ENCODE measurements at regions not wholly inside any gene's neighbourhood (a gene's known extent, or its start where the extent isn't known, plus 50 kb on each side); places are given as distances from the start of the nearest gene placed in this dataset.

DNA sequence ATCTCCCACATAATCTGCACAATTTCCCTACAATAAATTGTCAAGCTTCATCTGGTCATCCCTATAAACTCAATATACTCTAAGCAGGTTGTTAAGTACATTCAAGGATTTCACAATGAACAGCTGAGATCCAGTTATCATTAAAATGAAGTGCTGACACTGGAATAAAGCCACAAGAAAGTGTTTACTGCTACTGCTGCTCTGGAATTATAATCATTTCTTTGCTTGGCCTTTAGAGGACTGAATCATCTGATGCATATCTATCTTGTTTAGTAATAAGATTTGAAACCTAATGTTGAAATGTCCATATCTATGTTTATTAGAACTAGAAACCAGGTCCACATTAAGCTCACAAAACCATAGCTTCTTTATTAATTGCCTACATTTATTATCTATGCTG, 338.6 kb upstream of the ZFP42 start:
- ATAC-seq = no peak
- Histone ChIP-seq H3K27me3 (ENCODE audit: insufficient read depth in 3 of 3, low read length in 2 of 3) (no peaks in the 10 kb centered on the region), H3K36me3 (ENCODE audit: insufficient read depth in 1 of 2, low read depth in 1 of 2) (no peaks in the 10 kb centered on the region), H3K27ac (no peak overlapping the region), H3K4me3 (no peak overlapping the region), H3K4me1 (no peaks in the 10 kb centered on the region), H3K9me3 (no peaks in the 10 kb centered on the region)
- DNase-seq = no peak
- TF ChIP-seq, protein P1, sequence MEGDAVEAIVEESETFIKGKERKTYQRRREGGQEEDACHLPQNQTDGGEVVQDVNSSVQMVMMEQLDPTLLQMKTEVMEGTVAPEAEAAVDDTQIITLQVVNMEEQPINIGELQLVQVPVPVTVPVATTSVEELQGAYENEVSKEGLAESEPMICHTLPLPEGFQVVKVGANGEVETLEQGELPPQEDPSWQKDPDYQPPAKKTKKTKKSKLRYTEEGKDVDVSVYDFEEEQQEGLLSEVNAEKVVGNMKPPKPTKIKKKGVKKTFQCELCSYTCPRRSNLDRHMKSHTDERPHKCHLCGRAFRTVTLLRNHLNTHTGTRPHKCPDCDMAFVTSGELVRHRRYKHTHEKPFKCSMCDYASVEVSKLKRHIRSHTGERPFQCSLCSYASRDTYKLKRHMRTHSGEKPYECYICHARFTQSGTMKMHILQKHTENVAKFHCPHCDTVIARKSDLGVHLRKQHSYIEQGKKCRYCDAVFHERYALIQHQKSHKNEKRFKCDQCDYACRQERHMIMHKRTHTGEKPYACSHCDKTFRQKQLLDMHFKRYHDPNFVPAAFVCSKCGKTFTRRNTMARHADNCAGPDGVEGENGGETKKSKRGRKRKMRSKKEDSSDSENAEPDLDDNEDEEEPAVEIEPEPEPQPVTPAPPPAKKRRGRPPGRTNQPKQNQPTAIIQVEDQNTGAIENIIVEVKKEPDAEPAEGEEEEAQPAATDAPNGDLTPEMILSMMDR (IDR thresholded peaks at IDR 0.05) = no peak
- intact Hi-C loops (cut with DNase I) = no loop called here

DNA sequence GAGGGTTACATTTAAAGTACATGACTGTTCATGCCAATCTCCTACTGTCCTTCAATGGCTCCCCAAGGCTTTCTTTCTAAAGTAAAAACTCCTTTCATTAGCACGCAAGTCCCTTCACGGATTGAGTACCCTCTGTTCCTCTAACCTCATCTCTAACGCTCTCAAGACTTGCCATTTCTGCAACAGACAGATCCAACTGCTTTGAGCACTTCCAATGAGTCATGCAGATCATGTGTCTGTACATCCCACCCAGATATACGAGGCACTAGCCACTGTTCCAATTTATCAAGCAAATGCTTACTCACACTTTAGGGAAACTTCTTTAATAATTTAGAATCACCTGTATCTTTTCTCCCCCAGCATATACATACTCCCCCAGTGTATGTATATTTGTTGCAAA, 332.5 kb upstream of the ZFP42 start:
- TF ChIP-seq, protein P1 (IDR thresholded peaks at IDR 0.05) = no peak
- WGBS, 3 donors = 38 to 62% (median 57%) methylated on average over 4 of the region's 4 CpGs
- DNase-seq = no peak

DNA sequence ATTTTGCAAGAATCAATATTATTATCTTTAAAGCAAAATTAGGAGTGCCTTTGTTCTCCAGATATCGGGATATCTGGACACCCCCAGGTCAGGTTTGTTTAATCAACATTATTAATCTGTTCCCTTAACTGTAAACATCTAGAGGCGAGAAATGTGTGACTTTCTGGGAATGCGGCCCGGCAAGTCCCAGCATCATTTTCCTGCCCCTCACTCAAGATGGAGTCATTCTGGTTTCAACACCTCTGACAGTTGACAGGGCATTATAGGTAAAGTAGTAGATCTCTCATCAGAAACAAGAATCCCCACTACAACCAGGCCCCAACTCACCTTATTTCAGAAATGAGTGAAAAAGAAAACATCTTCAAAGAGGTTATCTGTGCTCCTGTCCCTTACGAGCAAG, 331.6 kb upstream of the ZFP42 start:
- H3K9me3 ChIP-seq = no peaks in the 10 kb centered on the region
- no peaks in the 10 kb centered on the region for H3K4me1 ChIP-seq
- ATAC-seq (no peak), DNase-seq (no peak)
- H3K27me3 ChIP-seq (ENCODE audit: insufficient read depth in 3 of 3, low read length in 2 of 3) = no peaks in the 10 kb centered on the region
- no peak overlapping the region for H3K27ac ChIP-seq
- TF ChIP-seq, protein P1 (IDR thresholded peaks at IDR 0.05) = no peak
- 91 to 95% (median 93%) methylated on average over 5 of the region's 5 CpGs for WGBS, 3 donors
- H3K4me3 ChIP-seq = no peak overlapping the region
- H3K36me3 ChIP-seq (ENCODE audit: insufficient read depth in 1 of 2, low read depth in 1 of 2) = no peaks in the 10 kb centered on the region
- intact Hi-C loops (cut with DNase I) = no loop called here

More for the DNA sequence above, 332.5 kb upstream of the ZFP42 start:
- Histone ChIP-seq H3K27me3 (ENCODE audit: insufficient read depth in 3 of 3, low read length in 2 of 3) (no peaks in the 10 kb centered on the region), H3K27ac (no peak overlapping the region), H3K36me3 (ENCODE audit: insufficient read depth in 1 of 2, low read depth in 1 of 2) (no peaks in the 10 kb centered on the region), H3K9me3 (no peaks in the 10 kb centered on the region), H3K4me3 (no peak overlapping the region), H3K4me1 (no peaks in the 10 kb centered on the region)
- ATAC-seq = no peak
- intact Hi-C loops (cut with DNase I) = no loop called here

DNA sequence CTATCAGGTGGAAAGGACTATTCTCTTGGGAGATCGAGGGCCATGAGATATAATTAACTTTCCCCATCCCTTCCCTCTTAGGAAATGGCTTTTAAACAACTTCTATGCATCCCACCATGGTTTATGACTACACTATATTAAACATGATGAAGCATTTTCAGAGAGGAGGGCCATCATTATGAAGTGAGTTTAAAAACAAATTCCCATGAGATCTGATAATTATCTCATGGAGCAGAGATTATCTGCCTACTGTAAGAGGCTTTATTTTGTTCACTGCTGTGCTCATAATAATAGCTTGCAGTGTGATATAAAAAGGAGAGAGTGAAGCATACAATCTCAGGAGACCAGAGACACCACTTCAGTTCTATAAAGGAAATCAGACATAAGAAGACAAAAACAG, 330.5 kb upstream of the ZFP42 start:
- 43 to 56% (median 49%) methylated on average over 1 of the region's 1 CpG for WGBS, 3 donors

DNA sequence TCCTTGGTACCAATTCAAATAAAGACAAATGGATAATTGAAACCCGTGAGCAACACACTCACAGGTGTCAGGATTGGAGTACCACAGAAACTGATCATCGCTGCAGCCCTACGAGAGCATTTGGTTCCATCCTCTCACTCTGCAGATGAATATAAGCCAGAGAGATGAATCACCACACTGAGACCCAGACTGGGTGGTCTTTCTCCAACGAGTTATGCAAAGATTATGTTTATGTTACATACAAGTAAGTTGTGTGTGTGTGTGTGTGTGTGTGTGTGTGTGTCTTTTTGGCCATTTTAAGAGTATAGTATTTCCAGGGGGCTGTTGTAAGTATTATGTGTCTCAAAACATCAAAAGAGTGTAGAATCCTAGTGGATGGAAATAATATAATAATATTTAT, 329.5 kb upstream of the ZFP42 start:
- intact Hi-C loops (cut with DNase I) = no loop called here
- no peak for DNase-seq
- H3K27me3 ChIP-seq (ENCODE audit: insufficient read depth in 3 of 3, low read length in 2 of 3) = no peaks in the 10 kb centered on the region
- no peak for ATAC-seq
- H3K4me1 ChIP-seq = no peaks in the 10 kb centered on the region
- TF ChIP-seq, protein P1 (IDR thresholded peaks at IDR 0.05) = no peak
- H3K9me3 ChIP-seq = no peaks in the 10 kb centered on the region
- H3K27ac ChIP-seq = no peak overlapping the region
- H3K4me3 ChIP-seq = no peak overlapping the region
- WGBS, 3 donors = 56 to 64% (median 59%) methylated on average over 4 of the region's 4 CpGs
- H3K36me3 ChIP-seq (ENCODE audit: insufficient read depth in 1 of 2, low read depth in 1 of 2) = no peaks in the 10 kb centered on the region

More for the DNA sequence above, 330.5 kb upstream of the ZFP42 start:
- ATAC-seq (no peak), DNase-seq (no peak)
- Histone ChIP-seq H3K36me3 (ENCODE audit: insufficient read depth in 1 of 2, low read depth in 1 of 2) (no peaks in the 10 kb centered on the region), H3K27me3 (ENCODE audit: insufficient read depth in 3 of 3, low read length in 2 of 3) (no peaks in the 10 kb centered on the region), H3K9me3 (no peaks in the 10 kb centered on the region), H3K4me3 (no peak overlapping the region), H3K27ac (no peak overlapping the region), H3K4me1 (no peaks in the 10 kb centered on the region)
- intact Hi-C loops (cut with DNase I) = no loop called here
- TF ChIP-seq, protein P1 (IDR thresholded peaks at IDR 0.05) = no peak

Data from psoas muscle (tissue), 7 donors.